Liver (tissue), 8 donors: ENCODE measurements at regions not wholly inside any gene's neighbourhood (a gene's known extent, or its start where the extent isn't known, plus 50 kb on each side); places are given as distances from the start of the nearest gene placed in this dataset.

ENCODE experiments used
- DNase-seq: peaks from one replicate; pipeline ENCODE4 v3.0.0-alpha.2; 2017; ENCODE audit warnings: low spot score
- H3K27ac ChIP-seq, 2 donors: one replicate each; pipeline ENCODE4 v1.7.0; 2013; ENCODE audit warnings: inconsistent platforms in 2 of 2, low read length in 2 of 2, control low read depth in 1 of 2, low read depth in 1 of 2, mild to moderate bottlenecking in 1 of 2
- H3K27me3 ChIP-seq, 4 donors: one replicate each; pipeline versions ENCODE4 v1.6.1 to v1.7.0; 2013; ENCODE audit warnings: low read length in 3 of 4, inconsistent platforms in 1 of 4, mild to moderate bottlenecking in 1 of 4, moderate library complexity in 1 of 4; ENCODE audit not compliant: control insufficient read depth in 4 of 4, insufficient read depth in 4 of 4
- H3K36me3 ChIP-seq, 4 donors: one replicate each; pipeline versions ENCODE4 v1.6.1 to v1.7.0; 2013; ENCODE audit warnings: low read length in 3 of 4, mild to moderate bottlenecking in 3 of 4, low read depth in 1 of 4, moderate library complexity in 1 of 4; ENCODE audit not compliant: control insufficient read depth in 4 of 4, insufficient read depth in 3 of 4
- H3K4me1 ChIP-seq, 4 donors: one replicate each; pipeline versions ENCODE4 v1.6.1 to v1.7.0; 2013; ENCODE audit warnings: low read length in 3 of 4, mild to moderate bottlenecking in 3 of 4, moderate library complexity in 1 of 4; ENCODE audit not compliant: control insufficient read depth in 4 of 4, insufficient read depth in 4 of 4
- H3K4me3 ChIP-seq, 3 donors: one replicate each; pipeline versions ENCODE4 v1.6.1 to v1.7.0; 2013; ENCODE audit warnings: low read length in 3 of 3, control low read depth in 1 of 3, low read depth in 1 of 3, mild to moderate bottlenecking in 1 of 3
- H3K9ac ChIP-seq, 2 donors: one replicate each; pipeline ENCODE4 v1.7.0; 2013; ENCODE audit warnings: low read length in 2 of 2, mild to moderate bottlenecking in 2 of 2, moderate library complexity in 2 of 2, control low read depth in 1 of 2, low read depth in 1 of 2
- H3K9me3 ChIP-seq, 4 donors: one replicate each; pipeline versions ENCODE4 v1.6.1 to v1.7.0; 2013; ENCODE audit warnings: low read length in 3 of 4; ENCODE audit not compliant: control insufficient read depth in 4 of 4
- EGR1 ChIP-seq, 2 donors: IDR thresholded peaks; 2 replicates each; pipeline ENCODE4 v1.6.1; 2016 to 2018; ENCODE audit warnings: antibody characterized with exemption in 2 of 2, low read depth in 2 of 2
- FOXA1 ChIP-seq: IDR thresholded peaks from 2 replicates; pipeline ENCODE4 v1.6.1; 2016; ENCODE audit warnings: antibody characterized with exemption
- GABPA ChIP-seq, 2 donors: IDR thresholded peaks in 1 of 2; conservative IDR thresholded peaks in 1 of 2; 2 replicates each; pipeline ENCODE4 v1.6.1; 2016; ENCODE audit warnings: antibody characterized with exemption in 2 of 2, mild to moderate bottlenecking in 1 of 2, moderate library complexity in 1 of 2
- HNF4G ChIP-seq: IDR thresholded peaks from 2 replicates; pipeline ENCODE4 v1.6.1; 2016; ENCODE audit warnings: antibody characterized with exemption
- NR2F2 ChIP-seq: IDR thresholded peaks from 2 replicates; pipeline ENCODE4 v1.6.1; 2016; ENCODE audit warnings: antibody characterized with exemption
- RAD21 ChIP-seq, 2 donors: IDR thresholded peaks; 2 replicates each; pipeline ENCODE4 v1.6.1; 2016; ENCODE audit warnings: antibody characterized with exemption in 2 of 2, mild to moderate bottlenecking in 2 of 2
- RXRA ChIP-seq, 2 donors: IDR thresholded peaks; 2 replicates each; pipeline ENCODE4 v1.6.1; 2017 to 2018; ENCODE audit warnings: antibody characterized with exemption in 2 of 2, mild to moderate bottlenecking in 1 of 2
- TAF1 ChIP-seq: conservative IDR thresholded peaks from 2 replicates; pipeline ENCODE4 v1.6.1; 2016; ENCODE audit warnings: antibody characterized with exemption, mild to moderate bottlenecking
- YY1 ChIP-seq: IDR thresholded peaks from 2 replicates; pipeline ENCODE4 v1.6.1; 2016; ENCODE audit warnings: antibody characterized with exemption, mild to moderate bottlenecking
- ZBTB33 ChIP-seq: IDR thresholded peaks from 2 replicates; pipeline ENCODE4 v1.6.1; 2016; ENCODE audit warnings: antibody characterized with exemption
- WGBS: extraction: QIAGEN DNeasy Blood & Tissue Kit; methylation state at CpG from one replicate; pipeline ENCODE4 v1.1.7; 2013; 5-methylcytosine and 5-hydroxymethylcytosine counted together
- TF ChIP-seq, protein P1 (sequence below): IDR thresholded peaks from 2 replicates; pipeline ENCODE4 v1.6.1; 2016; ENCODE audit warnings: antibody characterized with exemption
- TF ChIP-seq, protein P2 (sequence below): fragments of 150-350 bp; IDR thresholded peaks from 2 replicates; pipeline ENCODE4 v1.5.1; 2017; ENCODE audit warnings: improper control_type of control experiment, low read depth, low read length; ENCODE audit not compliant: missing input control
- donor health status: healthy.
- donor health status: healthy.
- donor health status: healthy.
- donor health status: healthy.
- donor health status: healthy.

DNA sequence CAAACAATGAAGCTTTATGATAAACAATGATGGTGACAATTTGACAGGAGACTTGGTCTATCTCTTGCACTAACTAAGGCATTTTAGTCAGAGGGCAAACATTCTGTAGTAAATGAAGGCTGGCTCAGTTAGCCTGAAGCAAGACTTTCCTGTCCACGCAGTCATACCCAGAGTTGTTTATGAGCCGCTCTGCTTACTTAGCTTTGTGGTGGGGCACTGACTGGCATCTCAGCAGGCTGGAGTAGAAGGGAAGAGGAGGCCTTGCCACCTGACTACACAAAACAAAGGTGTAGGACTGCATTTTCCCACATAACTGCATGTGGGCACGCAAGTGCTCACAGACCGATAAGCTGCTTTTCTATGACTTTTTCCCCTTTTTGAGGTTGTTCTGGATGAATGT, 133.7 kb upstream of the EPB41L4A start:
- TF ChIP-seq RXRA (IDR thresholded peaks at IDR 0.05), result no peak
- TF ChIP-seq ZBTB33, result no peak
- no peak overlapping the region for H3K4me3 ChIP-seq
- no peaks in the 10 kb centered on the region for H3K36me3 ChIP-seq
- no peak overlapping the region for H3K27ac ChIP-seq
- DNase-seq, result no peak
- no peaks in the 10 kb centered on the region for H3K9me3 ChIP-seq
- 97% methylated on average over 4 of the region's 4 CpGs for WGBS
- H3K4me1 ChIP-seq, result no peaks in the 10 kb centered on the region
- no peak overlapping the region for H3K9ac ChIP-seq
- no peaks in the 10 kb centered on the region for H3K27me3 ChIP-seq

GRCh38 chr5:112554101-112554977, 135.3 kb upstream of the EPB41L4A start:
- Histone ChIP-seq H3K27ac (no peak overlapping the region), H3K9me3 (no peaks in the 10 kb centered on the region), H3K27me3 (no peaks in the 10 kb centered on the region), H3K4me1 (no peaks in the 10 kb centered on the region), H3K9ac (no peak overlapping the region), H3K4me3 (no peak overlapping the region), H3K36me3 (no peaks in the 10 kb centered on the region)
- DNase-seq, result no peak
- 72% methylated on average over 13 of the region's 13 CpGs for WGBS
- no peak for TF ChIP-seq EGR1 (IDR thresholded peaks at IDR 0.05; ENCODE audit: low read depth in 2 of 2)
- TF ChIP-seq, protein P1, sequence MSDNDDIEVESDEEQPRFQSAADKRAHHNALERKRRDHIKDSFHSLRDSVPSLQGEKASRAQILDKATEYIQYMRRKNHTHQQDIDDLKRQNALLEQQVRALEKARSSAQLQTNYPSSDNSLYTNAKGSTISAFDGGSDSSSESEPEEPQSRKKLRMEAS, result no peak
- TF ChIP-seq NR2F2, result no peak
- no peak for TF ChIP-seq YY1
- TF ChIP-seq, protein P2, sequence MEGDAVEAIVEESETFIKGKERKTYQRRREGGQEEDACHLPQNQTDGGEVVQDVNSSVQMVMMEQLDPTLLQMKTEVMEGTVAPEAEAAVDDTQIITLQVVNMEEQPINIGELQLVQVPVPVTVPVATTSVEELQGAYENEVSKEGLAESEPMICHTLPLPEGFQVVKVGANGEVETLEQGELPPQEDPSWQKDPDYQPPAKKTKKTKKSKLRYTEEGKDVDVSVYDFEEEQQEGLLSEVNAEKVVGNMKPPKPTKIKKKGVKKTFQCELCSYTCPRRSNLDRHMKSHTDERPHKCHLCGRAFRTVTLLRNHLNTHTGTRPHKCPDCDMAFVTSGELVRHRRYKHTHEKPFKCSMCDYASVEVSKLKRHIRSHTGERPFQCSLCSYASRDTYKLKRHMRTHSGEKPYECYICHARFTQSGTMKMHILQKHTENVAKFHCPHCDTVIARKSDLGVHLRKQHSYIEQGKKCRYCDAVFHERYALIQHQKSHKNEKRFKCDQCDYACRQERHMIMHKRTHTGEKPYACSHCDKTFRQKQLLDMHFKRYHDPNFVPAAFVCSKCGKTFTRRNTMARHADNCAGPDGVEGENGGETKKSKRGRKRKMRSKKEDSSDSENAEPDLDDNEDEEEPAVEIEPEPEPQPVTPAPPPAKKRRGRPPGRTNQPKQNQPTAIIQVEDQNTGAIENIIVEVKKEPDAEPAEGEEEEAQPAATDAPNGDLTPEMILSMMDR, result no peak
- TF ChIP-seq GABPA (IDR thresholded peaks at IDR 0.05 in 1 of 2, conservative IDR thresholded peaks at IDR 0.05 in 1 of 2), result no peak
- TF ChIP-seq RAD21 (IDR thresholded peaks at IDR 0.05), result no peak
- TF ChIP-seq RXRA (IDR thresholded peaks at IDR 0.05), result no peak
- TF ChIP-seq ZBTB33, result no peak
- no peak for TF ChIP-seq FOXA1
- no peak for TF ChIP-seq HNF4G
- TF ChIP-seq TAF1, result no peak
